K562 (cell line): ENCODE measurements at regions not wholly inside any gene's neighbourhood (a gene's known extent, or its start where the extent isn't known, plus 50 kb on each side); places are given as distances from the start of the nearest gene placed in this dataset.

Source experiments
- ATAC-seq: fragments of 200-7000 bp; cut with Tn5 transposase; 3 replicates; pipeline ENCODE4 v1.9.1; 2020; ENCODE audit warnings: moderate library complexity
- BruUV-seq: library from RNA; stranded (reverse); fragments of 400-500 nt; replicated peaks from 2 replicates; lab custom pipeline; 2021; lab: Mats Ljungman, UMichigan
- CTCF ChIA-PET: fragments of 300-600 bp; formaldehyde crosslinking; extraction: SDS; loops from one replicate; lab custom pipeline; 2021; ENCODE audit warnings: low intra/inter-chr PET ratio; lab: Yijun Ruan, JAX
- POLR2A ChIA-PET: fragments of 300-600, 350-650 bp; sonication (Branson Sonifier 250); formaldehyde crosslinking; extraction: SDS; loops from one replicate; lab custom pipeline; 2021; ENCODE audit warnings: antibody characterized with exemption, inconsistent platforms; lab: Yijun Ruan, JAX
- DNase-seq, 4 experiments: peaks; one replicate each; pipeline versions ENCODE4 v3.0.0 to v3.0.0-alpha.2; 2011 to 2018; ENCODE audit warnings: low spot score in 3 of 4, mixed read lengths in 3 of 4; ENCODE audit errors: extremely low read depth in 1 of 4
- FAIRE-seq: peaks from 2 replicates; lab custom pipeline; 2011; peaks lifted over from hg19 to GRCh38; lab: Jason Lieb, UNC
- H2AFZ ChIP-seq: 2 replicates; pipeline ENCODE4 v1.6.0; 2011; ENCODE audit warnings: low read depth, low read length, control low read depth, inconsistent platforms
- H3K27ac ChIP-seq: fragments of 200-600 bp; 3 replicates; pipeline ENCODE4 v1.8.0; 2011; ENCODE audit warnings: low read depth, mild to moderate bottlenecking, control low read depth, inconsistent platforms, low read length, moderate library complexity, mixed read lengths; ENCODE audit errors: extremely low read depth
- H3K27me3 ChIP-seq, 2 experiments: fragments of 300-600 bp in 1 of 2; 2 replicates in 1 of 2; 3 replicates in 1 of 2; pipeline versions ENCODE4 v1.6.0 to v1.8.0; 2011; ENCODE audit warnings: inconsistent platforms in 2 of 2, low read length in 2 of 2, mild to moderate bottlenecking in 1 of 2, mixed read lengths in 1 of 2, moderate library complexity in 1 of 2; ENCODE audit not compliant: control insufficient read depth in 2 of 2, insufficient read depth in 2 of 2
- H3K36me3 ChIP-seq: fragments of 300-600 bp; 3 replicates; pipeline ENCODE4 v1.8.0; 2011; ENCODE audit warnings: mild to moderate bottlenecking, low read length, inconsistent platforms; ENCODE audit not compliant: control insufficient read depth, insufficient read depth
- H3K4me1 ChIP-seq, 2 experiments: fragments of 200-600 bp in 1 of 2; replicated peaks in 1 of 2; 2 replicates in 1 of 2; 3 replicates in 1 of 2; pipeline versions ENCODE4 v1.5.1 to v1.8.0; 2011; ENCODE audit warnings: inconsistent platforms in 2 of 2, low read length in 2 of 2, mild to moderate bottlenecking in 1 of 2, mixed read lengths in 1 of 2, moderate library complexity in 1 of 2; ENCODE audit not compliant: control insufficient read depth in 2 of 2, insufficient read depth in 2 of 2
- H3K4me2 ChIP-seq: 2 replicates; pipeline ENCODE4 v1.6.1; 2011; ENCODE audit warnings: low read length, control low read depth, inconsistent platforms, mixed read lengths; ENCODE audit not compliant: insufficient read depth
- H3K4me3 ChIP-seq: fragments of 200-600 bp; sonication (generic), shearing (Covaris generic); 2 replicates; pipeline ENCODE4 v1.5.1; 2016; ENCODE audit warnings: control low read depth, inconsistent platforms
- H3K79me2 ChIP-seq: fragments of 200-600 bp; 3 replicates; pipeline ENCODE4 v1.8.0; 2011; ENCODE audit warnings: low read length, inconsistent platforms; ENCODE audit not compliant: control insufficient read depth, insufficient read depth
- H3K9ac ChIP-seq, 2 experiments: 2 replicates each; pipeline versions ENCODE4 v1.6.0 to v1.6.1; 2011; ENCODE audit warnings: low read depth in 2 of 2, low read length in 2 of 2, control low read depth in 1 of 2, inconsistent platforms in 1 of 2, mild to moderate bottlenecking in 1 of 2, mixed read lengths in 1 of 2; ENCODE audit not compliant: insufficient read depth in 1 of 2
- H3K9me1 ChIP-seq: one replicate; pipeline ENCODE4 v1.6.0; 2011; ENCODE audit warnings: inconsistent platforms, mild to moderate bottlenecking, low read length, moderate library complexity; ENCODE audit not compliant: control insufficient read depth, insufficient read depth
- H3K9me3 ChIP-seq: replicated peaks from 2 replicates; pipeline ENCODE4 v1.5.1; 2011; ENCODE audit warnings: low read depth, low read length, inconsistent platforms; ENCODE audit not compliant: control insufficient read depth, insufficient read depth
- H4K20me1 ChIP-seq: replicated peaks from 2 replicates; pipeline ENCODE4 v1.6.1; 2011; ENCODE audit warnings: low read length, inconsistent platforms, mixed read lengths; ENCODE audit not compliant: control insufficient read depth, insufficient read depth
- ESRRB ChIP-seq: fragments of 250-450 bp; sonication (Bioruptor Pico); IDR thresholded peaks from 2 replicates; pipeline ENCODE4 v1.5.0; 2020; ENCODE audit warnings: mild to moderate bottlenecking, moderate library complexity, borderline replicate concordance
- IRF9 ChIP-seq: fragments of 450-650 bp; IDR thresholded peaks from 2 replicates; pipeline ENCODE4 v1.6.1; 2016; ENCODE audit warnings: missing biosample characterization, missing genetic modification characterization
- MXD1 ChIP-seq: fragments of 250-450 bp; sonication (Bioruptor Pico); IDR thresholded peaks from 2 replicates; pipeline ENCODE4 v1.8.0; 2021; ENCODE audit warnings: borderline replicate concordance, mild to moderate bottlenecking, moderate library complexity; ENCODE audit not compliant: poor library complexity, severe bottlenecking
- PCBP2 ChIP-seq: fragments of 200-400 bp; formaldehyde crosslinking; IDR thresholded peaks from 2 replicates; pipeline ENCODE4 v1.6.1; 2018; ENCODE audit warnings: low read length, low read depth, mild to moderate bottlenecking, moderate library complexity; ENCODE audit not compliant: poor library complexity, severe bottlenecking
- PML ChIP-seq: IDR thresholded peaks from 2 replicates; pipeline ENCODE4 v1.6.1; 2012; ENCODE audit warnings: low read length, inconsistent platforms
- STAT5A ChIP-seq: IDR thresholded peaks from 2 replicates; pipeline ENCODE4 v1.6.1; 2012; ENCODE audit warnings: low read length, inconsistent platforms, borderline replicate concordance
- TAF7 ChIP-seq: fragments of 450-650 bp; IDR thresholded peaks from 2 replicates; pipeline ENCODE4 v1.6.1; 2016; ENCODE audit warnings: missing genetic modification characterization, missing compliant biosample characterization
- ZBTB2 ChIP-seq: fragments of 450-650 bp; IDR thresholded peaks from 2 replicates; pipeline ENCODE4 v1.6.1; 2016; ENCODE audit warnings: antibody characterized with exemption
- ZFP91 ChIP-seq: sonication (generic); formaldehyde crosslinking; IDR thresholded peaks from 2 replicates; pipeline ENCODE4 v1.8.0; 2022; ENCODE audit warnings: mild to moderate bottlenecking, missing genetic modification reagents
- WGBS: fragments of 100-300 bp; shearing (Covaris generic); methylation state at CpG from one replicate; pipeline ENCODE4 v1.1.6; 2016; ENCODE audit warnings: low coverage, mixed read lengths; ENCODE audit not compliant: insufficient coverage; ENCODE audit errors: missing lambda C conversion rate; 5-methylcytosine and 5-hydroxymethylcytosine counted together
- in situ Hi-C: fragments of 300-500 bp; cut with MboI; formaldehyde crosslinking; loops from 4 replicates; pipeline ENCODE4 v1.15.0; 2018; ENCODE audit warnings: inconsistent platforms, mixed read lengths
- intact Hi-C: fragments of 100-400 bp; cut with micrococcal nuclease; formaldehyde crosslinking; loops from 2 replicates; pipeline ENCODE4 v1.14.2; 2022
- TF ChIP-seq, protein P1 (sequence below): fragments of 450-650 bp; IDR thresholded peaks from 2 replicates; pipeline ENCODE4 v1.6.1; 2014; ENCODE audit warnings: low read depth, mild to moderate bottlenecking, moderate library complexity, borderline replicate concordance
- TF ChIP-seq, protein P2 (sequence below): fragments of 250-450 bp; sonication (Bioruptor Pico); IDR thresholded peaks from 2 replicates; pipeline ENCODE4 v1.9.0; 2021; ENCODE audit warnings: mild to moderate bottlenecking

GRCh38 chr9:75743855-75744254, 146.6 kb upstream of the PCSK5 start:
- H3K36me3 ChIP-seq: no peaks in the 10 kb centered on the region
- no peaks in the 10 kb centered on the region for H4K20me1 ChIP-seq
- intact Hi-C loops (no loop called here), in situ Hi-C loops (no loop called here)
- H3K9me3 ChIP-seq: no peaks in the 10 kb centered on the region
- DNase-seq (no peak), FAIRE-seq (no peak), ATAC-seq (no peak)
- H3K27me3 ChIP-seq: no peaks in the 10 kb centered on the region
- ChIA-PET POLR2A (no interaction called here), CTCF (no interaction called here)
- no TSS peak for BruUV-seq
- H3K4me2 ChIP-seq: no peak overlapping the region
- H3K4me3 ChIP-seq: no peak overlapping the region
- H3K79me2 ChIP-seq: no peaks in the 10 kb centered on the region
- H3K9ac ChIP-seq: no peak overlapping the region
- WGBS: 0% methylated on average over 1 of the region's 1 CpG
- H3K27ac ChIP-seq: no peak overlapping the region
- no peaks in the 10 kb centered on the region for H3K9me1 ChIP-seq
- no peak overlapping the region for H2AFZ ChIP-seq
- H3K4me1 ChIP-seq: no peaks in the 10 kb centered on the region
- no peak for TF ChIP-seq ZFP91 (CRISPR knock-in tag)
- TF ChIP-seq, protein P1, sequence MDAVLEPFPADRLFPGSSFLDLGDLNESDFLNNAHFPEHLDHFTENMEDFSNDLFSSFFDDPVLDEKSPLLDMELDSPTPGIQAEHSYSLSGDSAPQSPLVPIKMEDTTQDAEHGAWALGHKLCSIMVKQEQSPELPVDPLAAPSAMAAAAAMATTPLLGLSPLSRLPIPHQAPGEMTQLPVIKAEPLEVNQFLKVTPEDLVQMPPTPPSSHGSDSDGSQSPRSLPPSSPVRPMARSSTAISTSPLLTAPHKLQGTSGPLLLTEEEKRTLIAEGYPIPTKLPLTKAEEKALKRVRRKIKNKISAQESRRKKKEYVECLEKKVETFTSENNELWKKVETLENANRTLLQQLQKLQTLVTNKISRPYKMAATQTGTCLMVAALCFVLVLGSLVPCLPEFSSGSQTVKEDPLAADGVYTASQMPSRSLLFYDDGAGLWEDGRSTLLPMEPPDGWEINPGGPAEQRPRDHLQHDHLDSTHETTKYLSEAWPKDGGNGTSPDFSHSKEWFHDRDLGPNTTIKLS: no peak
- TF ChIP-seq IRF9 (tag): no peak
- no peak for TF ChIP-seq ZBTB2
- no peak for TF ChIP-seq ESRRB (CRISPR knock-in tag)
- no peak for TF ChIP-seq PML
- no peak for TF ChIP-seq TAF7
- TF ChIP-seq STAT5A: no peak
- TF ChIP-seq PCBP2: no peak
- TF ChIP-seq, protein P2, sequence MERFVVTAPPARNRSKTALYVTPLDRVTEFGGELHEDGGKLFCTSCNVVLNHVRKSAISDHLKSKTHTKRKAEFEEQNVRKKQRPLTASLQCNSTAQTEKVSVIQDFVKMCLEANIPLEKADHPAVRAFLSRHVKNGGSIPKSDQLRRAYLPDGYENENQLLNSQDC (CRISPR knock-in tag): no peak
- no peak for TF ChIP-seq MXD1 (CRISPR knock-in tag)
